ENCODE measurements at regions not wholly inside any gene's neighbourhood (a gene's known extent, or its start where the extent isn't known, plus 50 kb on each side); places are given as distances from the start of the nearest gene placed in this dataset.
"Not testable (repeated sequence)": the region's sequence is repeated elsewhere in the genome, so short reads cannot be mapped to it uniquely, and the experiment has no call there.

GRCh38 chr18:61676773-61677434 is 215.9 kb downstream of the RNF152 start:
- no peak for DNase-seq

- DNase-seq, result no peak
Observed at GRCh38 chr18:61669320-61669719, 223.5 kb downstream of the RNF152 start.

DNA sequence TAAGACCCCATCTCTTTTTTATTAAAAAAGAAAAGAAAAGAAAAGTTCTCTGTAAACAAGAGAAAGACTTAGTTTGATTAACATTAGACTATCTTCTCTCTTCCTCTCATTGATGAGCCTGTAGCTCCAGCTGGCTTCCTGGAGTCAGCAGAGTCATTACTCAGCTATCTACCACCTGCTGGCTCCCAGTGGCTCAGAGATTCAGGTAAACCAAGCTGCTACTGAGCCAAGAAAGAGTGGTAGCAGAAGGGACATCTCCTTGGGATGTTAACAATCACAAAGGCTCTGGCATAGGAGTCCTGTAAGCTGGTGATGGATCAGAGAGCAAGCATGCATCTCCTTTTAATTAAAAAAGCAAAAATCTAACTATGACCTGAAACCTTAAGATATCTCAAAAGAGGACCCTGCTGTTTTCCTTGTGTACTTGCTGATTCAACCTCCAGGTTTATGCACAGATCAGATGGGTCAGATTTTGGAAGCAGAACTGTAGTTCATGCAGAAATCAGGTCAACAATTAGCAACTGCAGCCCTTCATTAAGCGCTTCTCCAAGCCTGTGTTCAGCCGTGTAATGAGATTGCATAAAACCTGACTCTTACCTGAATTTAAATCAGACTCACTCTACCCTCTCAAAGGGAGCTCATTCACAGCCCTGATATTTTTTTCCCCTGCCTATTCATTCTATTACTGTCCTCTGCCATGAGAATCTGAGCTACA is 225.8 kb downstream of the RNF152 start:
- DNase-seq, result no peak

DNA sequence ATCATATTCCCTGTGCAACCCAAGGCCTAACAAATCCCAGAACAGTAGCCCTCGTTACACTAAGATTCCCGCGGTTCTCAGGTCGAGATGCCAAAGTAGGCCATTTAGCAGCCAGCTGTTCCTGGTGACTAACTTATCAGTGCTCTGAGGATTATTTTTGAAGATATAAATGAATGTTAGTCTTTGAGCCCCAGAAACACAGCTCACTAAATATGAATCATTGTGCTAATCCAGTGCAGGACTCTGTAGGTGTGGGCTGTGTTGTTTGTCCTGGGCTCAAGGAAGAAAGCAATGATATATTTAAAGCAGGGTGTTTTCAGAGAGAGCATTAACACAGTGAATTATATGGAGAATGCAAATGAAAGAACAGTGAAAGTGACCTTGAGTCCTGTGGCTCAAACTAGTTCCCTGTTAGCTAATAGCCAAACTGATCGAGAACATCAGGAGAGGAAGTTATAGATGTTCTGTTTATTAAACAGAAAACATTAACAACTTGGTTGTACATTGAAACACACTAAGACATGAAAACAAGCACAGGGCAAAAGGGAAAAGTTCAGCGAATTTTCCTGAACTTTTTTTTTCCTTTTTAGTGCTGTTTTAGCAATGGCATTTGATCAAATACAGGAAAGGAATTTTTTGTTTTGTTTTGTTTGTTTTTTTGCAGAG is 228.3 kb downstream of the RNF152 start:
- DNase-seq, result no peak

- no peak for DNase-seq
Observed at GRCh38 chr18:61662726-61663125, 230.1 kb downstream of the RNF152 start.

GRCh38 chr18:61658431-61658830 is 234.4 kb downstream of the RNF152 start:
- DNase-seq, result no peak

DNA sequence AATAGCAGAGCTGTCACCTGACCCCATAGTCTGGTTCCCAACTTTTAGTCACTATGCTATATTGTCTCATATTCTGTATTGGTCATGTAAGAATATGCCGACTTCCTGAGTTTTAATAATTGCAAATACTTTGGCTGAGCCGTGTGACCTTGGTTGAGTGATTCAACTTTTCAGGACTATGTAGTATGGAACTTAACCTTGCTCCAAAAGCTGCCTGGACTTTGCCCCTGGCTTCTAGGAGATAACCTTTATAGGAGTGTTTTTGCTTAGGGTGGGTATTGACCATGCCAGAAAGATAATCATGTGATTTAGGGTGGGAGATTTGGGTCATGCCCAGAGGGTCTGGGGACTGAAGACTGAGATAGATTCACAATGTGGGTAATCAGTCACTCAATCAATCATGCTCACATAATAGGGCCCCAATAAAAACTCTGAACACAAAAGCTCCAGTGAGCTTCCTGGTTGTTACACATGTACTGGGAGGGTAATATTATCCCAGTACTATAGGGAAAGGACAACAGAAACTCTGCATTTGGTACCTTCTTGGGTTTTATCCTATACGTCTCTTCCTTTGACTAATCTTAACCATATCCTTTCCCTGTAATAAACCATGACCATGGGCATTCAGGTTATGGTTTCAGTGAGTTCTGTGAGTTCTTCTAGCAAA is 235.6 kb downstream of the RNF152 start:
- DNase-seq, result no peak

DNA sequence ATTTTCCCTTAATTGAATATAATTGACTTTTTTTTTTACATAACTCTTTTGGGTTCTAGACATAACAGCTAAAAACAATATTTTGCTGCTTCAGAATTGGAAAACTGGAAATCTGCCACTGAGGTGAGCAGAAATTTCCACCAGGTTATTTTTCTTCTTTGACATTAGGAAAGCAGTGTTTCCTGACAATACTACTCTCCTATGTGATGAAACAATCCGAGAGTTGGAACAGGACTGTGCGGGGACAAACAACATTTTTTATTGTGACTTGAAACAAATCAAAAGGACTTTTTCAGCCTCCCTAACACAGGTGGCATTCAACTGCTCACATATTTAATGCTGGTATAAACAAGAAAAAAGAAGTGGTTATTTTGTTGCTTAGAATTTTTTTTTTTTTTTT is 237.2 kb downstream of the RNF152 start:
- DNase-seq, result no peak

GRCh38 chr18:61653823-61654551 is 238.8 kb downstream of the RNF152 start:
- no peak for DNase-seq

DNA sequence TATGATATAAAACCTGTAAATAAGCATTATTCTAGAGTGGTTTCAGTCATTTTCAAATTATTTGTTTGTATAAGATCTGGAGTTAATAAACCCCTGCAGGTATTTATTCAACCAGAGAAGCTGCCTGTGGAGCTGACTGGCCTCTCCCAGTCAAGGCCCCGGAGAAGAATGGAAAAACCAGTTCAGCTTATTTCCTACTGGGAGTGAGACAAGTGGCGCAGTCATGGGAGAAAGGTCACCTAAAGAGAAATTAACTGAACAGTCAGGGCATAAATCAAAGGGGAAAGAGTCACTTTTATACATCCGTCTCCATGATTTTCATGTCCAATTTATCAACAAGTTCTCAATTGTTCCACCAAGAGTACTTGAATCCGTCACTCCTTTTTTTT is 240.9 kb downstream of the RNF152 start:
- no peak for DNase-seq

DNA sequence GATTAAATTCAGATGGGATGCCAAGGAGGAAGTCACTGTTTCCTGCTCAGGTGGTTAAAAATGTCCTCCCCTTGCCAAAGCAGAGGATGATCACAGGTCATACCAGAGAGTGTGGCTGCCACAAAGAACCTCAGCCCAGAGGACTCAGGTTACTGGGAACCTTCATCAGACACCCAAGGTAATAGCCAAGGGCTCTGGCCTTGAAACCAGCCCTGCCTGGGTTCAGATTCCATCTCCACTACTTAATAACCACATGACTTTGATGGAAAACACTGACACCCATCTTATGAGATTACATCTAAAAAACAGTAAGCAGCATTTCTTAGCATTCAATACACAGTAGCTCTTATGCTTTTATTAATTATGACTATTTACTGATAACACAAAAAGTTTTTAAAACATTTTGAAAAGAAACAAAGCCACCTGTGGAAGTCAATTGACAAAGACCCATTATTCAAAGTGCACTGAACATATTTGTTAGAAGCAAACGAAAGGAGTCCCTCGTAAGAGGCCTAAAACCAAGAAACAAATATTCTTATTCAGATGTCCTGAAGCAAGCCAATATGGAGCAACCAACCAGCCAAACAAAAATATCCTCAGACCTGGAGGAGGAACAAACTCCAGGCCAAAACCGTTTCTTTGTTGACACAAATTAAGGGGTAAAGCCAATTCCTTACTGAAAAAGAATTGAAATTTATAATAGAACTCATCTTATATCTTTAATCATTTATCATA is 241.5 kb downstream of the RNF152 start:
- DNase-seq, result no peak

- no peak for DNase-seq
Observed at GRCh38 chr18:61643884-61644647, 248.7 kb downstream of the RNF152 start.

DNA sequence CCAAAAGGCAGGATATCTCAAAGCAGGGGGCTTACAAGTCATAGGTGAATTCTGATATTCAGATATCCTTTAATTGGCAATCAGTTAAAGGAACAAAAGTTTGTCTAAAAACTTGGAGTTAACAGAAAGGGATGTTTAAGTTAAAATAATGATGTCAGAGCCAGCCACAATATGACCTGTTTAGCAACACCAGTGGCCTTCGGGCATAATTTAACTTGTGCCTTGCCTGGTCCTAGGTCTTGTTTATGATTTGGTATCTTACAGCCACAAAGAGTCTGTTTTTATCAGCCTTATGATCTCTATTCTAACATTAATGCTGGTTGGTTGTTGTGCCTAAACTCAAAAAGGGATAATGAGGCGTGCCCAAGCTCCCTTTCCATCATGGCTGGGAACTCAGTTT is 252.9 kb downstream of the RNF152 start:
- DNase-seq, result no peak

DNA sequence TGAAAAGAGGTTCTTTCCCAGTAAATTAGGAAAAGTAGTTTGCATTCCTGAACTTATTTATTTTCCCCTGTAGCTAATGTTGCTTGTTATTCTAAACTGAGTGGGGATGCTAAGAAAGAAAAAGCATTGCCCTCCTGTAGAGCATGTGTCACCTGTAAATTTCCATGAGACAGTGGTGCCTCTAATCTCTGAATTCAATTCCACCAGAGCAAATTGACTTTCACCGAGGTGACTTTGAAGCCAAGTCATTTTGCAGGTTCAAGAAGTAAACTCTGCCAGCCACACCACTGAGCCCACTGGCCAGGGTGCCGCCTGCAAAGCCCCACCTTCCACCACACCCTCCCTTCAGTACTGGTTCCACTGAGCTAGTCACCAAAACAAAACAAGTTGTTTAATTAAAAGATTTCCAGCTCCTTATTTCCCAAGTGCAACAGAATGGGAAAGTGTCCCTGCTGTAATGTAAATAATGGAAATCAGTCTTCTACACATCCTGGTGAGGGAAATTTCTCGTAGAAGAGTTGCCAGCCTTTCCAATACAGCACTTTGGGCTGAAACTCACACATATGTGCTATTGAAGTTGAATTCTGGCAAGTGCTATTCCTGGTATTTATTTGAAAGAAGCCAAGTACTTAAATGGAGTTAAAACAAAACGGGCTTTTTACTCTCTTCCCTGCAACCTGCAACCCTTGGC is 254.8 kb downstream of the RNF152 start:
- DNase-seq, result no peak

GRCh38 chr18:61637319-61637718 is 255.5 kb downstream of the RNF152 start:
- no peak for DNase-seq

- no peak for DNase-seq
Observed at GRCh38 chr18:61635901-61636528, 256.8 kb downstream of the RNF152 start.

DNA sequence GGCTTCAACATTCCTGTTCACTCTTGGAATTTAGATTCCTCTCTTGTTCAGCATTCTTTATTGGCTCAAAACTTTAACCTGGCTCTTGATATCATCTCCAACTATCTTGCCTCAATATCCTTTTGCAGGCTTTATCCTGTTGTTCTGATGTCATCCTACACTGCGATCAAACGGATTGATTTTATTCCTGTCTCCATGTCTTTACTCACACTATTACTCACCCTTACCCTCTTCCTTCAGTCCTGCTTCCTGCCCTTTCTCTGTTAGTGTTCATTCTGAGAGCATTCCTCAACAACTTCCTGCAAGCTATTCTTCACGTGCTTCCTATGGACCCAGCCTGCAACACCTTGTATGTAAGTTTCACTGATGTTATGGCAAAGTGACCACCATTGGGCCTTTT is 264.7 kb downstream of the RNF152 start:
- no peak for DNase-seq

DNA sequence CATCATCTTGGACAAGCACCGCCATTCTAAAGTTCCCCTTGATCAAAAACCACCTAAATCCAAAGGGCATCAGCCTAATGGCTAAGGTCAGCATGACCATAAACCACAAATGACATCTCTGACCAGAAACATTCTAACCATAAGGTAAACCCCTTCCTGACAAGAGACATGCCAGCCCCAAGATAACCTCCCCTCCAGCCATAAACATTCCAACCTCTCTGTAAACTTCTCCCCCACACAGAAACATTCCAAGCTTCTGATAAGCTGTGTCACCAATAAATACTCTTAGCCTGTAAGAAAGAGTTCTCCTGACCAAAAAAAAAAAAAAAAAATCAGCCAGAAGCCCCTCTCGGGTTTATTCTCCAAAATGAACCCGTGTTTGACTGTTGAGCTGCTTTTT is 268.2 kb downstream of the RNF152 start:
- not testable (repeated sequence) for DNase-seq

DNA sequence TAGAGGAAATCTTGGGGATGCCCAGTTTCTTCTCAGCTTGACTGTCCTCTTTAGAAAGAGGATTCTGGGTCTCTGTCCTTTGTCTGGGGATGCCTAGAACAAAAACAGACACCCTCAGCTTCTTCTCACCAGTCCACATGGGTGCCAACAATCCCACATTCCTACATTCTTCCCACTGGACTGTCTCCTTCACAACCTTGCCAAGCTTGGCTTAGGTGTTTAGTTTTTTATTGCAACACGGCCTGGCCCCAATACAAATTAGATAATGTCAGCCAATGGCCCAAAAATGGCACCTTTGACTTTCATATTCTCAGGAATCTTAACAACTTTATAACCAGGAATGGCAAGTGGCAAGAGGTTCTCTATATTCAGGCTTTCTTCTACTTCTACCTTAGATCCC is 273.0 kb downstream of the RNF152 start:
- DNase-seq, result no peak

DNA sequence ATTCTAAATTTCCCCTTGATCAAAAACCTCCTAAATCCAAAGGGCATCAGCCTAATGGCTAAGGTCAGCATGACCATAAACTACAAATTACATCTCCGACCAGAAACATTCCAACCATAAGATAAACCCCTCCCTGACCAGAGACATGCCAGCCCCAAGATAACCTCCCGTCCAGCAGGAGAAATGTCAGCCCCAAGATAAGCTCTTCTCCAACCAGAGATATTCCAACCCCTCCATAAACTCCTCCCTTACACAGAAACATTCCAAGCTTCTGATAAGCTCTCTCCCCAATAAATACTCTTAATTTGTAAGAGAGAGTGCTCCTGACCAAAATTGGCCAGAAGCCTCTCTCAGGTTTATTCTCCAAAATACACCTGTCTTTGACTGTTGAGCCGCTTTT is 274.0 kb downstream of the RNF152 start:
- DNase-seq, result no peak

All from GDM1 (cell line).